ENCODE measurements at regions not wholly inside any gene's neighbourhood (a gene's known extent, or its start where the extent isn't known, plus 50 kb on each side); places are given as distances from the start of the nearest gene placed in this dataset.

DNA sequence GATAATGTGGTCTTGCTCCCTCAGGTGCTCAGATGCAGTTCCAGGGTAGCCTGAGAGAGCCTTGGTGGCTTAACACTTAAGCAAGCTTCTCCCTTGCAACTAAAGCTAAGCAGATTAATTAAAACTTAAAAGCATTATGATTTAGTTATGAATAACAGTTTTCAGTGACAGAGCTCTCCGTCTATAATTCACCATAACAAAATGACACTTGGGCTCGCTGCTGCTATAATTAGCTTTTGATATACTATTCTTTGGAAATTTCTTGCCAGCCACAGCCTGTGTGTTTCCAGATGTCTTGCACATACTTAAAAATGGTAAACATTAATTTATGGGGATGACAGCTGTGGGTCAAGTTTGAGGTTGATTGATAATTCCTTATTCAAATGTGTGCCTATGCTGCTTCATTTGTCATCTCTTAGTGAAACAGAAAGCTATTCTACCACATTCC, 380.5 kb downstream of the TFAP2B start:
- TF ChIP-seq, protein P1, sequence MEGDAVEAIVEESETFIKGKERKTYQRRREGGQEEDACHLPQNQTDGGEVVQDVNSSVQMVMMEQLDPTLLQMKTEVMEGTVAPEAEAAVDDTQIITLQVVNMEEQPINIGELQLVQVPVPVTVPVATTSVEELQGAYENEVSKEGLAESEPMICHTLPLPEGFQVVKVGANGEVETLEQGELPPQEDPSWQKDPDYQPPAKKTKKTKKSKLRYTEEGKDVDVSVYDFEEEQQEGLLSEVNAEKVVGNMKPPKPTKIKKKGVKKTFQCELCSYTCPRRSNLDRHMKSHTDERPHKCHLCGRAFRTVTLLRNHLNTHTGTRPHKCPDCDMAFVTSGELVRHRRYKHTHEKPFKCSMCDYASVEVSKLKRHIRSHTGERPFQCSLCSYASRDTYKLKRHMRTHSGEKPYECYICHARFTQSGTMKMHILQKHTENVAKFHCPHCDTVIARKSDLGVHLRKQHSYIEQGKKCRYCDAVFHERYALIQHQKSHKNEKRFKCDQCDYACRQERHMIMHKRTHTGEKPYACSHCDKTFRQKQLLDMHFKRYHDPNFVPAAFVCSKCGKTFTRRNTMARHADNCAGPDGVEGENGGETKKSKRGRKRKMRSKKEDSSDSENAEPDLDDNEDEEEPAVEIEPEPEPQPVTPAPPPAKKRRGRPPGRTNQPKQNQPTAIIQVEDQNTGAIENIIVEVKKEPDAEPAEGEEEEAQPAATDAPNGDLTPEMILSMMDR (IDR thresholded peaks at IDR 0.05): no peak
- TF ChIP-seq EZH2 (IDR thresholded peaks at IDR 0.05) (no peak), EZH2phosphoT487 (IDR thresholded peaks at IDR 0.05) (no peak)
